ENCODE measurements at regions not wholly inside any gene's neighbourhood (a gene's known extent, or its start where the extent isn't known, plus 50 kb on each side); places are given as distances from the start of the nearest gene placed in this dataset.

DNA sequence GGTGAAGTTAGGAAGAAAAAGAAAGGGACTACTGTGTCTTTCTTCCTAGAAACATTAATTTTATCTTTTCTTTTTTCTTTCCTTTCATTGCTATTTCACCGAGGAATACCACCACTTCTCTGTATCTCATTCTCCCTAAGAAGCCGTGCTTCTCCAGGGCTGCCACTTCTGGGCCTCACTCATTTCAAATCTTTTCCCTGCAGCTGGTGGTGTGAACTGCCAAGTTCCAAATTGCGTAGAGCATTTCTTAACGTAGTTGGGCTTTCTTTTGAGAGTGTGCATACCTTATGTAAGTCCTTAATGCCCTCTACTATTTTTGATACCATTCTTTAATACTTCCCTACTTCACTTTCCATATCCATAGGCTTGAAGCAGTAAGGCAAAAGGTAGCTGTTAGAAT lies 66.7 kb upstream of the CYP1B1 start:
- TF ChIP-seq NFRKB (IDR thresholded peaks at IDR 0.05): no peak
- no peak for TF ChIP-seq TARDBP (IDR thresholded peaks at IDR 0.05)
- TF ChIP-seq FOXK2 (IDR thresholded peaks at IDR 0.05): no peak
- TF ChIP-seq CTBP1 (IDR thresholded peaks at IDR 0.05; ENCODE audit: borderline replicate concordance): no peak
- TF ChIP-seq BHLHE40 (IDR thresholded peaks at IDR 0.05; ENCODE audit: borderline replicate concordance): no peak
- no peak for TF ChIP-seq ZNF384 (IDR thresholded peaks at IDR 0.05)
- TF ChIP-seq FOXA1 (IDR thresholded peaks at IDR 0.05): no peak
- TF ChIP-seq L3MBTL2 (conservative IDR thresholded peaks at IDR 0.05): no peak
- TF ChIP-seq PKNOX1 (IDR thresholded peaks at IDR 0.05): no peak
- TF ChIP-seq SUZ12 (IDR thresholded peaks at IDR 0.05): no peak
- no peak for TF ChIP-seq ELF4 (IDR thresholded peaks at IDR 0.05)
- no peak for TF ChIP-seq SP1 (IDR thresholded peaks at IDR 0.05)
- no peak for TF ChIP-seq FOXM1 (IDR thresholded peaks at IDR 0.05; ENCODE audit: borderline replicate concordance)

Measured in HEK293T (cell line).